22Rv1 (cell line): ENCODE measurements at regions not wholly inside any gene's neighbourhood (a gene's known extent, or its start where the extent isn't known, plus 50 kb on each side); places are given as distances from the start of the nearest gene placed in this dataset.

Experiments used
- CTCF ChIP-seq: fragments of 450-650 bp; IDR thresholded peaks from 2 replicates; pipeline ENCODE4 v1.5.1; 2017; ENCODE audit warnings: mild to moderate bottlenecking
- ZFX ChIP-seq: fragments of 450-650 bp; IDR thresholded peaks from 2 replicates; pipeline ENCODE4 v1.6.1; 2017; ENCODE audit warnings: antibody characterized with exemption, borderline replicate concordance

GRCh38 chr14:57057803-57058202 lies 210.9 kb downstream of the EXOC5 start:
- no peak for TF ChIP-seq CTCF
- TF ChIP-seq ZFX = no peak
